Fibroblast of lung (primary cell): ENCODE measurements at regions not wholly inside any gene's neighbourhood (a gene's known extent, or its start where the extent isn't known, plus 50 kb on each side); places are given as distances from the start of the nearest gene placed in this dataset.

ENCODE experiments used
- DNase-seq, 2 donors: peaks; one replicate each; pipeline versions ENCODE4 v3.0.0 to v3.0.0-alpha.2; 2010; ENCODE audit warnings: low read depth in 2 of 2
- H2AFZ ChIP-seq: 2 replicates; pipeline ENCODE4 v1.5.1; 2012; ENCODE audit warnings: low read length, control low read depth, inconsistent platforms
- H3K27ac ChIP-seq: 2 replicates; pipeline ENCODE4 v1.5.1; 2011; ENCODE audit warnings: low read length, control low read depth; ENCODE audit not compliant: insufficient read depth
- H3K27me3 ChIP-seq: 2 replicates; pipeline ENCODE4 v1.5.1; 2011; ENCODE audit warnings: mild to moderate bottlenecking, low read length; ENCODE audit not compliant: control insufficient read depth, insufficient read depth
- H3K36me3 ChIP-seq: 2 replicates; pipeline ENCODE4 v1.5.1; 2011; ENCODE audit warnings: low read length; ENCODE audit not compliant: control insufficient read depth, insufficient read depth
- H3K4me1 ChIP-seq: 2 replicates; pipeline ENCODE4 v1.5.1; 2011; ENCODE audit warnings: low read length; ENCODE audit not compliant: control insufficient read depth, insufficient read depth; ENCODE audit errors: extremely low read depth
- H3K4me2 ChIP-seq: 2 replicates; pipeline ENCODE4 v1.5.1; 2011; ENCODE audit warnings: low read length, control low read depth; ENCODE audit not compliant: insufficient read depth; ENCODE audit errors: extremely low read depth
- H3K4me3 ChIP-seq, 4 experiments: fragments of 200-600 bp in 1 of 4; sonication (generic) in 1 of 4; replicated peaks in 1 of 4; 2 replicates each; pipeline ENCODE4 v1.5.1; 2011 to 2016; ENCODE audit warnings: low read length in 4 of 4, low read depth in 3 of 4, mild to moderate bottlenecking in 3 of 4, control low read depth in 2 of 4, inconsistent platforms in 1 of 4, mixed read lengths in 1 of 4; ENCODE audit not compliant: insufficient read depth in 1 of 4; ENCODE audit errors: control extremely low read depth in 1 of 4
- H3K79me2 ChIP-seq: 2 replicates; pipeline ENCODE4 v1.5.1; 2012; ENCODE audit warnings: mild to moderate bottlenecking, low read length, inconsistent platforms; ENCODE audit not compliant: control insufficient read depth, insufficient read depth
- H3K9ac ChIP-seq: 2 replicates; pipeline ENCODE4 v1.5.1; 2011; ENCODE audit warnings: mild to moderate bottlenecking, low read length, control low read depth; ENCODE audit not compliant: insufficient read depth
- H3K9me3 ChIP-seq: 2 replicates; pipeline ENCODE4 v1.5.1; 2012; ENCODE audit warnings: low read depth, low read length; ENCODE audit not compliant: control insufficient read depth, insufficient read depth
- H4K20me1 ChIP-seq: 2 replicates; pipeline ENCODE4 v1.5.1; 2011; ENCODE audit warnings: low read length; ENCODE audit not compliant: control insufficient read depth, insufficient read depth; ENCODE audit errors: extremely low read depth
- CTCF ChIP-seq, 2 donors: IDR thresholded peaks in 1 of 2; conservative IDR thresholded peaks in 1 of 2; 1 replicate in 1 of 2; 2 replicates in 1 of 2; pipeline ENCODE4 v1.5.1; 2011 to 2012; ENCODE audit warnings: low read length in 2 of 2, control low read depth in 1 of 2, inconsistent platforms in 1 of 2, low read depth in 1 of 2, mild to moderate bottlenecking in 1 of 2
- EZH2 ChIP-seq: IDR thresholded peaks from 2 replicates; pipeline ENCODE4 v1.5.1; 2012; ENCODE audit warnings: low read length, control low read depth, mild to moderate bottlenecking; ENCODE audit errors: missing control alignments

DNA sequence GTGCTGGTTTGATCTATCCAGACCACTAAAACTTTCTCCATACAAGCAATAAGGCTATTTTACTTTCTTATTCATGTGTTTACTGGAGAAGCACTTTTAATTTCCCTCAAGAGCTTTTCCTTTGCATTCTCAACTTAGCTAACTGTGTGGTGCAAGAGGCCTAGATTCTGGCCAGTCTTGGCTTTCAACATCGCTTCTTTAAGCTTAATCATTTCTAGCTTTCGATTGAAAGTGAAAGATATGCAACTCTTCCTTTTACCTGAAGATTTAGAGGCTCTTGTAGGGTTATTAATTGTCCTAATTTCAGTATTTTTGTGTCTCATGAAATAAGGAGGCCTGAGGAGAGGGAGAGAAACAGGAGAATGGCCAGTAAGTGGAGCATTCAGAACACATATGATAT is 234.8 kb upstream of the GADL1 start:
- Histone ChIP-seq H3K36me3 (no peaks in the 10 kb centered on the region), H4K20me1 (no peaks in the 10 kb centered on the region), H3K27ac (no peak overlapping the region), H3K27me3 (no peaks in the 10 kb centered on the region), H3K9ac (no peak overlapping the region), H3K9me3 (no peaks in the 10 kb centered on the region), H3K4me1 (no peaks in the 10 kb centered on the region), H3K4me2 (no peak overlapping the region), H2AFZ (no peak overlapping the region), H3K4me3 (no peak overlapping the region), H3K79me2 (no peaks in the 10 kb centered on the region)
- DNase-seq, result no peak
- TF ChIP-seq EZH2 (no peak), CTCF (conservative IDR thresholded peaks at IDR 0.05 in 1 of 2, IDR thresholded peaks at IDR 0.05 in 1 of 2; ENCODE audit: low read depth in 1 of 2, low read length in 2 of 2) (no peak)

GRCh38 chr3:31132132-31132769 is 237.8 kb upstream of the GADL1 start:
- no peak for TF ChIP-seq EZH2
- peak in 1 of 2 donors; percentile 41 for TF ChIP-seq CTCF (conservative IDR thresholded peaks at IDR 0.05 in 1 of 2, IDR thresholded peaks at IDR 0.05 in 1 of 2; ENCODE audit: low read depth in 1 of 2, low read length in 2 of 2)
- Histone ChIP-seq H3K9ac (no peak overlapping the region), H3K79me2 (no peaks in the 10 kb centered on the region), H3K4me2 (no peak overlapping the region), H3K27me3 (no peaks in the 10 kb centered on the region), H4K20me1 (no peaks in the 10 kb centered on the region), H3K9me3 (no peaks in the 10 kb centered on the region), H3K4me3 (no peak overlapping the region), H3K36me3 (no peaks in the 10 kb centered on the region), H3K27ac (no peak overlapping the region), H3K4me1 (no peaks in the 10 kb centered on the region), H2AFZ (no peak overlapping the region)
- peak; percentile 48 to 61 for DNase-seq

GRCh38 chr3:31133541-31133940 is 239.1 kb upstream of the GADL1 start:
- Histone ChIP-seq H3K36me3 (no peaks in the 10 kb centered on the region), H3K79me2 (no peaks in the 10 kb centered on the region), H2AFZ (no peak overlapping the region), H3K9ac (no peak overlapping the region), H3K4me1 (no peaks in the 10 kb centered on the region), H3K9me3 (no peaks in the 10 kb centered on the region), H3K4me2 (no peak overlapping the region), H3K27me3 (no peaks in the 10 kb centered on the region), H3K4me3 (no peak overlapping the region), H3K27ac (no peak overlapping the region), H4K20me1 (no peaks in the 10 kb centered on the region)
- no peak for DNase-seq
- no peak for TF ChIP-seq CTCF (conservative IDR thresholded peaks at IDR 0.05 in 1 of 2, IDR thresholded peaks at IDR 0.05 in 1 of 2; ENCODE audit: low read depth in 1 of 2, low read length in 2 of 2)
- no peak for TF ChIP-seq EZH2
